ENCODE measurements at regions not wholly inside any gene's neighbourhood (a gene's known extent, or its start where the extent isn't known, plus 50 kb on each side); places are given as distances from the start of the nearest gene placed in this dataset.

- no peak for TF ChIP-seq POLR2AphosphoS5 (IDR thresholded peaks at IDR 0.05)
- TF ChIP-seq CTCF (IDR thresholded peaks at IDR 0.05): no peak
- no peak for TF ChIP-seq POLR2A (IDR thresholded peaks at IDR 0.05)
Observed at GRCh38 chr18:14944838-14945237, 196.9 kb downstream of the ANKRD30B start.

All from breast epithelium (tissue), 3 donors.